Fibroblast of skin of right quadriceps (primary cell): ENCODE measurements at regions not wholly inside any gene's neighbourhood (a gene's known extent, or its start where the extent isn't known, plus 50 kb on each side); places are given as distances from the start of the nearest gene placed in this dataset.

Experiments
- DNase-seq: peaks from one replicate; pipeline ENCODE4 v3.0.0-alpha.2; 2013

DNA sequence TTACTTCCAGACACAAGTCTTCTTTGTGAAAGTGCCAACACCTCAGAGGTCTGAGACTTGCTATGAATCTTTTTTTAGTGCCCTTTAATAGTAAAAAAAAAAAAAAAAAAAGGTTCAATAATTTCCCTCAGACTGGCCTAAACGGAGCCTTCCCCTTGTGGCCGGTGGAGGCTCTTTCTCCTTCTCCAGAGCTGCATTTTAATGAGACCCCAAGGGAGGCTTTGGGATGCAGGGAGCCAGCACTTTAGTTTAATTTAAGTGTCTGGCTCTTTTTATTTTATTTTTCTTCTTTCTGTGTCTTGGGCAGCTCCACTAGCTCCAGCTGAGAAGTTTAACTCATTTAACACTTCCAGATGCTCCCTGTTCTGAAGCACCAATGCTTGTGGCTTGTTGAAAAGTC lies 67.8 kb upstream of the MAPK4 start:
- DNase-seq: no peak

DNA sequence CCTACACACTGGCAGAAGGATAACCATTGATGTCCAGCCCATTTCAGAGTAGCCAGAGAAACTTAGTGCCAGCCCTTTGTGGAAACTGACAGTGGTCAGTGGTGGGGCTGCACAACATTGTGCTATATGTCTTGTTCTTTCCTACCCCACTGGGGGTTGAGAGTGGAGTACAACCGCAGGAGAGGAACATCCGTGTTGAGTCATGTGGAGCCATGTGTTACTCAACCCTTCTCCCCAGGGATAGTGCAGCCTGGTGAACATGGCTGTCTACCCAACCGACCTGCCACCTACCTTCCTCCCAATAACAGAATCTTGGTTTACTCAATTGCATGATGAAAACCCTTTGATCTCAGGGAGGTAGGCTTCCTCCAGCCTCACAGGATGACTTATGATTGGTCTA lies 65.3 kb upstream of the MAPK4 start:
- no peak for DNase-seq

- no peak for DNase-seq
Observed at GRCh38 chr18:50506362-50506761, 53.5 kb upstream of the MAPK4 start.

DNA sequence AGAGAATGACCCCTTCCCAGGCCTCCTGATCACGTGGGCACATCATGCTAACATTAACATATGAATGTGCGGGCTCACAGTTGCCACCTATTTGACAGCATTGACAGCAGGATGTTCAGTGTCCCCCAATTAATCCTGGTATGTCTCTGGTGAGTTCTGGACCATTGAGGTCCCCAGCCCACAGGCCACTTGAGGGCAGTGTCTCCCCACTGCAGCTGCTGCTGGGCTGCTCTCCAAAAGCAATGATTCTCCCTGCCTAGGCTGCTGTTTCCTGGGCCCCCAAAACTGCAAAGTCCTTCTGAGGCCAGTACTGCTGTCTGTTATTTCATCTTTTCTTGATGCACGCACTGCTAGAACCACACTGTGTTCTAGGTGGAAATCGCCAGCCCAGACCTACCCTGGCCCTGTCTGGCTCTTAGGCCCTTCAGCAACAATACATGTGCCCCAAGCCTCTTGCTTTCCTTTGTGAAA lies 52.7 kb upstream of the MAPK4 start:
- DNase-seq: peak; percentile 19

- no peak for DNase-seq
Observed at GRCh38 chr18:50508228-50508627, 51.7 kb upstream of the MAPK4 start.

GRCh38 chr18:50509012-50509411 lies 50.9 kb upstream of the MAPK4 start:
- no peak for DNase-seq
